Sigmoid colon (tissue), 4 donors: ENCODE measurements at regions not wholly inside any gene's neighbourhood (a gene's known extent, or its start where the extent isn't known, plus 50 kb on each side); places are given as distances from the start of the nearest gene placed in this dataset.

ENCODE experiments used
- CTCF ChIP-seq, 4 experiments: fragments of 450-650 bp in 3 of 4; fragments of 200-600 bp in 1 of 4; IDR thresholded peaks; one replicate each; pipeline ENCODE4 v1.5.1; 2016 to 2019; ENCODE audit warnings: antibody characterized with exemption in 4 of 4, mild to moderate bottlenecking in 3 of 4, moderate library complexity in 2 of 4
- EP300 ChIP-seq, 4 donors: sonication (generic); formaldehyde crosslinking; IDR thresholded peaks; one replicate each; pipeline ENCODE4 v1.6.1; 2017; ENCODE audit warnings: antibody characterized with exemption in 4 of 4
- POLR2A ChIP-seq, 2 donors: fragments of 450-650 bp; IDR thresholded peaks; one replicate each; pipeline ENCODE4 v1.6.1; 2016; ENCODE audit warnings: antibody characterized with exemption in 2 of 2, mild to moderate bottlenecking in 2 of 2, moderate library complexity in 2 of 2
- POLR2AphosphoS5 ChIP-seq, 4 donors: sonication (generic); formaldehyde crosslinking; IDR thresholded peaks; one replicate each; pipeline ENCODE4 v1.6.1; 2017; ENCODE audit warnings: antibody characterized with exemption in 4 of 4

GRCh38 chr2:5609201-5609600, 83.0 kb upstream of the SOX11 start:
- TF ChIP-seq CTCF (IDR thresholded peaks at IDR 0.05) (no peak), EP300 (IDR thresholded peaks at IDR 0.05) (no peak), POLR2A (IDR thresholded peaks at IDR 0.05) (no peak), POLR2AphosphoS5 (IDR thresholded peaks at IDR 0.05) (no peak)
